H1 (cell line): ENCODE measurements at regions not wholly inside any gene's neighbourhood (a gene's known extent, or its start where the extent isn't known, plus 50 kb on each side); places are given as distances from the start of the nearest gene placed in this dataset.
"Not testable (repeated sequence)": the region's sequence is repeated elsewhere in the genome, so short reads cannot be mapped to it uniquely, and the experiment has no call there.

ENCODE experiments used
- CTCF ChIA-PET: fragments of 300-600 bp; sonication (Branson Sonifier 250); formaldehyde crosslinking; loops from one replicate; lab custom pipeline; 2021; ENCODE audit not compliant: partially characterized antibody; lab: Charles Lee
- POLR2A ChIA-PET: fragments of 300-600 bp; sonication (Branson Sonifier 250); formaldehyde crosslinking; loops from one replicate; lab custom pipeline; 2021; ENCODE audit warnings: inconsistent platforms; ENCODE audit not compliant: partially characterized antibody; lab: Charles Lee
- DNase-seq, 2 experiments: peaks; one replicate each; pipeline versions ENCODE4 v3.0.0 to v3.0.0-alpha.2; 2010 to 2022; ENCODE audit warnings: low spot score in 2 of 2, low read depth in 1 of 2, mixed read lengths in 1 of 2
- FAIRE-seq: peaks from 2 replicates; lab custom pipeline; 2011; peaks lifted over from hg19 to GRCh38; lab: Jason Lieb, UNC
- H2AFZ ChIP-seq: 2 replicates; pipeline ENCODE4 v1.8.1; 2012; ENCODE audit warnings: low read length, inconsistent platforms
- H2AK5ac ChIP-seq: 2 replicates; pipeline ENCODE4 v1.6.1; 2013; ENCODE audit warnings: low read depth, low read length
- H2BK120ac ChIP-seq: replicated peaks from 2 replicates; pipeline ENCODE3; 2013; ENCODE audit warnings: low read depth, low read length, inconsistent platforms
- H2BK12ac ChIP-seq: 2 replicates; pipeline ENCODE4 v1.6.1; 2013; ENCODE audit warnings: low read depth, low read length
- H2BK15ac ChIP-seq: 2 replicates; pipeline ENCODE4 v1.6.1; 2013; ENCODE audit warnings: low read length
- H2BK20ac ChIP-seq: 2 replicates; pipeline ENCODE4 v1.6.1; 2013; ENCODE audit warnings: low read length
- H2BK5ac ChIP-seq: 2 replicates; pipeline ENCODE4 v1.6.1; 2013; ENCODE audit warnings: low read depth, low read length
- H3K14ac ChIP-seq: 2 replicates; pipeline ENCODE4 v1.6.1; 2013; ENCODE audit warnings: inconsistent platforms; ENCODE audit not compliant: insufficient read length
- H3K18ac ChIP-seq: 2 replicates; pipeline ENCODE4 v1.6.1; 2013; ENCODE audit warnings: low read length; ENCODE audit errors: extremely low read depth
- H3K23ac ChIP-seq: 2 replicates; pipeline ENCODE4 v1.6.1; 2013; ENCODE audit warnings: inconsistent platforms; ENCODE audit not compliant: insufficient read length
- H3K23me2 ChIP-seq: 2 replicates; pipeline ENCODE4 v1.6.1; 2013; ENCODE audit warnings: low read depth, low read length
- H3K27ac ChIP-seq: 2 replicates; pipeline ENCODE4 v1.6.1; 2011; ENCODE audit warnings: low read depth, low read length, inconsistent platforms
- H3K27me3 ChIP-seq, 4 experiments: replicated peaks in 1 of 4; 1 replicate in 1 of 4; 2 replicates in 3 of 4; pipeline versions ENCODE4 v1.6.1 to v1.8.1; 2011 to 2013; ENCODE audit warnings: low read length in 3 of 4, mild to moderate bottlenecking in 3 of 4, inconsistent platforms in 2 of 4, mixed read lengths in 2 of 4, moderate library complexity in 1 of 4; ENCODE audit not compliant: control insufficient read depth in 3 of 4, insufficient read depth in 3 of 4; ENCODE audit errors: extremely low read depth in 1 of 4
- H3K36me3 ChIP-seq, 4 experiments: 2 replicates each; pipeline versions ENCODE4 v1.6.1 to v1.8.1; 2011 to 2013; ENCODE audit warnings: mild to moderate bottlenecking in 4 of 4, low read length in 3 of 4, moderate library complexity in 2 of 4, control low read depth in 1 of 4, inconsistent platforms in 1 of 4; ENCODE audit not compliant: insufficient read depth in 4 of 4, control insufficient read depth in 2 of 4
- H3K4ac ChIP-seq: replicated peaks from 2 replicates; pipeline ENCODE3; 2013; ENCODE audit warnings: low read length, low read depth, mixed read lengths, inconsistent platforms; ENCODE audit not compliant: insufficient read length
- H3K4me1 ChIP-seq, 4 experiments: replicated peaks in 1 of 4; 1 replicate in 1 of 4; 2 replicates in 3 of 4; pipeline versions ENCODE4 v1.6.1 to v1.8.1; 2011 to 2013; ENCODE audit warnings: low read length in 3 of 4, inconsistent platforms in 2 of 4, mixed read lengths in 1 of 4; ENCODE audit not compliant: insufficient read depth in 4 of 4, control insufficient read depth in 3 of 4
- H3K4me2 ChIP-seq, 2 experiments: 2 replicates each; pipeline versions ENCODE4 v1.6.1 to v1.8.1; 2011 to 2013; ENCODE audit warnings: low read depth in 2 of 2, low read length in 2 of 2, control low read depth in 1 of 2, inconsistent platforms in 1 of 2, mild to moderate bottlenecking in 1 of 2; ENCODE audit not compliant: insufficient read depth in 1 of 2
- H3K4me3 ChIP-seq, 4 experiments: fragments of 200-600, 300-600 bp in 1 of 4; sonication (generic), shearing (Covaris generic), sonication (Bioruptor Twin) in 1 of 4; 2 replicates each; pipeline versions ENCODE4 v1.5.1 to v1.8.1; 2011 to 2016; ENCODE audit warnings: low read length in 4 of 4, low read depth in 3 of 4, control low read depth in 2 of 4, inconsistent platforms in 2 of 4, mild to moderate bottlenecking in 2 of 4, mixed read lengths in 1 of 4, moderate library complexity in 1 of 4; ENCODE audit not compliant: insufficient read depth in 2 of 4; ENCODE audit errors: extremely low read depth in 1 of 4
- H3K56ac ChIP-seq: replicated peaks from 2 replicates; pipeline ENCODE3; 2013; ENCODE audit warnings: low read depth, mild to moderate bottlenecking, mixed read lengths, low read length, inconsistent platforms; ENCODE audit not compliant: insufficient read length
- H3K79me1 ChIP-seq: 2 replicates; pipeline ENCODE4 v1.6.1; 2013; ENCODE audit warnings: low read depth, low read length, control low read depth
- H3K79me2 ChIP-seq, 2 experiments: 2 replicates each; pipeline versions ENCODE4 v1.6.1 to v1.8.1; 2012 to 2013; ENCODE audit warnings: low read length in 2 of 2, mild to moderate bottlenecking in 2 of 2, inconsistent platforms in 1 of 2; ENCODE audit not compliant: insufficient read depth in 2 of 2, control insufficient read depth in 1 of 2
- H3K9ac ChIP-seq, 4 experiments: replicated peaks in 1 of 4; 1 replicate in 1 of 4; 2 replicates in 3 of 4; pipeline versions ENCODE4 v1.6.1 to v1.8.1; 2011 to 2013; ENCODE audit warnings: low read depth in 3 of 4, low read length in 3 of 4, control low read depth in 2 of 4, mild to moderate bottlenecking in 2 of 4, moderate library complexity in 2 of 4, inconsistent platforms in 1 of 4; ENCODE audit errors: extremely low read depth in 1 of 4
- H3K9me3 ChIP-seq, 2 experiments: 2 replicates each; pipeline versions ENCODE4 v1.6.1 to v1.8.1; 2012 to 2013; ENCODE audit warnings: mild to moderate bottlenecking in 2 of 2, moderate library complexity in 2 of 2, control low read depth in 1 of 2, inconsistent platforms in 1 of 2, low read depth in 1 of 2, low read length in 1 of 2, mixed read lengths in 1 of 2; ENCODE audit not compliant: insufficient read depth in 2 of 2
- H4K20me1 ChIP-seq, 2 experiments: replicated peaks in 1 of 2; 2 replicates each; pipeline versions ENCODE3 to v1.8.1; 2011 to 2013; ENCODE audit warnings: inconsistent platforms in 2 of 2, low read length in 2 of 2, mild to moderate bottlenecking in 1 of 2; ENCODE audit not compliant: insufficient read depth in 2 of 2, control insufficient read depth in 1 of 2
- H4K5ac ChIP-seq: 2 replicates; pipeline ENCODE4 v1.6.1; 2013; ENCODE audit warnings: low read length, low read depth, mixed read lengths, inconsistent platforms; ENCODE audit not compliant: insufficient read length
- H4K8ac ChIP-seq: 2 replicates; pipeline ENCODE4 v1.8.0; 2013; ENCODE audit warnings: mild to moderate bottlenecking, moderate library complexity, low read length, inconsistent platforms; ENCODE audit not compliant: insufficient read depth; ENCODE audit errors: extremely low read depth
- H4K91ac ChIP-seq: replicated peaks from 2 replicates; pipeline ENCODE3; 2013; ENCODE audit warnings: low read length, mixed read lengths, inconsistent platforms; ENCODE audit not compliant: insufficient read length
- WGBS, 2 experiments: shearing (Covaris generic) in 1 of 2; methylation state at CpG; one replicate each; pipeline versions ENCODE4 v1.1.6 to v1.1.7; 2013 to 2015; ENCODE audit warnings: low lambda C conversion rate in 2 of 2, mixed read lengths in 2 of 2, inconsistent platforms in 1 of 2, low coverage in 1 of 2, missing lambda C conversion rate in 1 of 2; ENCODE audit not compliant: insufficient replicate concordance in 2 of 2, insufficient coverage in 1 of 2, insufficient read length in 1 of 2; ENCODE audit errors: extremely low coverage in 1 of 2, missing lambda C conversion rate in 1 of 2; 5-methylcytosine and 5-hydroxymethylcytosine counted together

DNA sequence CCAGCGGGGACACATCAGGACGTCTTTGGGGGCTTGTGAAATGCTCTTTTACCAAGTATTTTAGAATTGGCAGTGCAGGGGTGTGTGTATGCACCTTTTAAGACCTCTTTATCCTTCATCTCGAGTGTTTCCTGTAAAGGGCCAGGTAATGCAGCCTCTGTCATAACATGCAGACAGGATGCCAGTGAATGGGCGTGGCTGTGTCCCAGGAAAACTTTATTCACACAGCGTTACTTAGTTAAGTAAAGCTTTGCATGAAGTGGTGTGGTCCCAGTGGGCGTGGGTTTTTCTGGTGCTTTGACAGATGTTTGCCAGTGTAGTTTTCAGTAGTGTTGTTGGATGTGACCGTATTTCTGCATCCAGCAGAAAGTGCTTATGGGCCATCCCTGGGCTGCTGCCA, 70.3 kb upstream of the FAN1 start:
- H3K23me2 ChIP-seq, FAIRE-seq, H3K9me3 ChIP-seq, H2BK12ac ChIP-seq, DNase-seq, H2AK5ac ChIP-seq, H4K5ac ChIP-seq, H2BK5ac ChIP-seq, H3K79me1 ChIP-seq, H3K4ac ChIP-seq, H3K36me3 ChIP-seq, H3K27me3 ChIP-seq, H4K91ac ChIP-seq, H2AFZ ChIP-seq, H3K79me2 ChIP-seq, H3K14ac ChIP-seq, H3K4me2 ChIP-seq, H2BK15ac ChIP-seq, H2BK20ac ChIP-seq, H3K4me3 ChIP-seq, H2BK120ac ChIP-seq, H3K9ac ChIP-seq, H3K56ac ChIP-seq, POLR2A ChIA-PET, H4K8ac ChIP-seq, CTCF ChIA-PET, H3K18ac ChIP-seq, H3K4me1 ChIP-seq, H3K23ac ChIP-seq, H3K27ac ChIP-seq, H4K20me1 ChIP-seq: not testable (repeated sequence)
- whole genome bisulfite sequencing, 2 experiments: 87% methylated on average over 7 of the region's 7 CpGs; no CpG with 5 or more reads in 1 of the 2 experiments

DNA sequence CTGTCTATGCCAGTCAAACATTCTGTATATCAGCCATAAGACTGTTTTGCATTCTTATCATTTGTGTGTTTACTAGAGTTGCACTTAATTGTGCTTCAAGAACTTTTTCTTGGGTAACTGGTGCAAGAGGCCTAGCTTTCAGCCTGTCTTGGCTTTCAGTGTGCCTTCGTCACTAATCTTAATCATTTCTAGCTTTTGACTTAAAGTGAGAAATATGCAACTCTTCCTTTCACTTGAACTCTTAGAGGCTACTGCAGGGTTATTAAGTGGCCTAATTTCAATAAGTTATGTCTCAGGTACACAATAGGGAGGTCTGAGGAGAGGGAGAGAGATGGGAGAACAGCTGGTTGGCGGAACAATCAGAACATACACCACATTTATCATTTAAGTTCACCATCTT, 62.1 kb upstream of the FAN1 start:
- H3K4me2 ChIP-seq, DNase-seq, H2BK20ac ChIP-seq, H2BK120ac ChIP-seq, H2BK12ac ChIP-seq, H3K14ac ChIP-seq, H2AK5ac ChIP-seq, H3K9me3 ChIP-seq, POLR2A ChIA-PET, H3K9ac ChIP-seq, H3K79me2 ChIP-seq, H3K79me1 ChIP-seq, H3K4me3 ChIP-seq, H3K18ac ChIP-seq, H3K36me3 ChIP-seq, H2BK5ac ChIP-seq, FAIRE-seq, H4K5ac ChIP-seq, H4K20me1 ChIP-seq, H4K8ac ChIP-seq, H3K27me3 ChIP-seq, H2AFZ ChIP-seq, H3K23ac ChIP-seq, H3K4me1 ChIP-seq, H2BK15ac ChIP-seq, H4K91ac ChIP-seq, H3K4ac ChIP-seq, H3K23me2 ChIP-seq, H3K27ac ChIP-seq, H3K56ac ChIP-seq: not testable (repeated sequence)
- WGBS, 2 experiments: 88% methylated on average over 2 of the region's 2 CpGs; no CpG with 5 or more reads in 1 of the 2 experiments
- CTCF ChIA-PET: interaction anchor here (1.3 kb wide), 1 partner anchor 17 kb away, joined by 6 read pairs; no protein-coding TSS in a partner anchor
